K562 (cell line): ENCODE measurements at regions not wholly inside any gene's neighbourhood (a gene's known extent, or its start where the extent isn't known, plus 50 kb on each side); places are given as distances from the start of the nearest gene placed in this dataset.
A peak's percentile ranks its signal among the peaks of the same experiment; 100 is the strongest.

Experiments used
- ATAC-seq: fragments of 200-7000 bp; cut with Tn5 transposase; 3 replicates; pipeline ENCODE4 v1.9.1; 2020; ENCODE audit warnings: moderate library complexity
- BruUV-seq: library from RNA; stranded (reverse); fragments of 400-500 nt; replicated peaks from 2 replicates; lab custom pipeline; 2021; lab: Mats Ljungman, UMichigan
- CTCF ChIA-PET: fragments of 300-600 bp; formaldehyde crosslinking; extraction: SDS; loops from one replicate; lab custom pipeline; 2021; ENCODE audit warnings: low intra/inter-chr PET ratio; lab: Yijun Ruan, JAX
- POLR2A ChIA-PET: fragments of 300-600, 350-650 bp; sonication (Branson Sonifier 250); formaldehyde crosslinking; extraction: SDS; loops from one replicate; lab custom pipeline; 2021; ENCODE audit warnings: antibody characterized with exemption, inconsistent platforms; lab: Yijun Ruan, JAX
- DNase-seq, 4 experiments: peaks; one replicate each; pipeline versions ENCODE4 v3.0.0 to v3.0.0-alpha.2; 2011 to 2018; ENCODE audit warnings: low spot score in 3 of 4, mixed read lengths in 3 of 4; ENCODE audit errors: extremely low read depth in 1 of 4
- FAIRE-seq: peaks from 2 replicates; lab custom pipeline; 2011; peaks lifted over from hg19 to GRCh38; lab: Jason Lieb, UNC
- H2AFZ ChIP-seq: 2 replicates; pipeline ENCODE4 v1.6.0; 2011; ENCODE audit warnings: low read depth, low read length, control low read depth, inconsistent platforms
- H3K27ac ChIP-seq: fragments of 200-600 bp; 3 replicates; pipeline ENCODE4 v1.8.0; 2011; ENCODE audit warnings: low read depth, mild to moderate bottlenecking, control low read depth, inconsistent platforms, low read length, moderate library complexity, mixed read lengths; ENCODE audit errors: extremely low read depth
- H3K27me3 ChIP-seq, 2 experiments: fragments of 300-600 bp in 1 of 2; 2 replicates in 1 of 2; 3 replicates in 1 of 2; pipeline versions ENCODE4 v1.6.0 to v1.8.0; 2011; ENCODE audit warnings: inconsistent platforms in 2 of 2, low read length in 2 of 2, mild to moderate bottlenecking in 1 of 2, mixed read lengths in 1 of 2, moderate library complexity in 1 of 2; ENCODE audit not compliant: control insufficient read depth in 2 of 2, insufficient read depth in 2 of 2
- H3K36me3 ChIP-seq: fragments of 300-600 bp; 3 replicates; pipeline ENCODE4 v1.8.0; 2011; ENCODE audit warnings: mild to moderate bottlenecking, low read length, inconsistent platforms; ENCODE audit not compliant: control insufficient read depth, insufficient read depth
- H3K4me1 ChIP-seq, 2 experiments: fragments of 200-600 bp in 1 of 2; replicated peaks in 1 of 2; 2 replicates in 1 of 2; 3 replicates in 1 of 2; pipeline versions ENCODE4 v1.5.1 to v1.8.0; 2011; ENCODE audit warnings: inconsistent platforms in 2 of 2, low read length in 2 of 2, mild to moderate bottlenecking in 1 of 2, mixed read lengths in 1 of 2, moderate library complexity in 1 of 2; ENCODE audit not compliant: control insufficient read depth in 2 of 2, insufficient read depth in 2 of 2
- H3K4me2 ChIP-seq: 2 replicates; pipeline ENCODE4 v1.6.1; 2011; ENCODE audit warnings: low read length, control low read depth, inconsistent platforms, mixed read lengths; ENCODE audit not compliant: insufficient read depth
- H3K4me3 ChIP-seq: fragments of 200-600 bp; sonication (generic), shearing (Covaris generic); 2 replicates; pipeline ENCODE4 v1.5.1; 2016; ENCODE audit warnings: control low read depth, inconsistent platforms
- H3K79me2 ChIP-seq: fragments of 200-600 bp; 3 replicates; pipeline ENCODE4 v1.8.0; 2011; ENCODE audit warnings: low read length, inconsistent platforms; ENCODE audit not compliant: control insufficient read depth, insufficient read depth
- H3K9ac ChIP-seq, 2 experiments: 2 replicates each; pipeline versions ENCODE4 v1.6.0 to v1.6.1; 2011; ENCODE audit warnings: low read depth in 2 of 2, low read length in 2 of 2, control low read depth in 1 of 2, inconsistent platforms in 1 of 2, mild to moderate bottlenecking in 1 of 2, mixed read lengths in 1 of 2; ENCODE audit not compliant: insufficient read depth in 1 of 2
- H3K9me1 ChIP-seq: one replicate; pipeline ENCODE4 v1.6.0; 2011; ENCODE audit warnings: inconsistent platforms, mild to moderate bottlenecking, low read length, moderate library complexity; ENCODE audit not compliant: control insufficient read depth, insufficient read depth
- H3K9me3 ChIP-seq: replicated peaks from 2 replicates; pipeline ENCODE4 v1.5.1; 2011; ENCODE audit warnings: low read depth, low read length, inconsistent platforms; ENCODE audit not compliant: control insufficient read depth, insufficient read depth
- H4K20me1 ChIP-seq: replicated peaks from 2 replicates; pipeline ENCODE4 v1.6.1; 2011; ENCODE audit warnings: low read length, inconsistent platforms, mixed read lengths; ENCODE audit not compliant: control insufficient read depth, insufficient read depth
- CEBPB ChIP-seq: fragments of 450-650 bp; IDR thresholded peaks from 2 replicates; pipeline ENCODE4 v1.6.1; 2016; ENCODE audit warnings: missing genetic modification characterization, missing compliant biosample characterization
- CHD1 ChIP-seq: fragments of 200-600 bp; sonication (generic); IDR thresholded peaks from one replicate; pipeline ENCODE4 v1.6.1; 2012; ENCODE audit warnings: mild to moderate bottlenecking, moderate library complexity, low read length, inconsistent platforms
- DMBX1 ChIP-seq: fragments of 250-450 bp; sonication (Bioruptor Pico); IDR thresholded peaks from 2 replicates; pipeline ENCODE4 v1.8.0; 2022; ENCODE audit warnings: inconsistent platforms, mild to moderate bottlenecking, moderate library complexity, borderline replicate concordance
- PKNOX1 ChIP-seq: fragments of 450-650 bp; IDR thresholded peaks from 2 replicates; pipeline ENCODE4 v1.6.1; 2016
- PRPF4 ChIP-seq: fragments of 200-400 bp; formaldehyde crosslinking; IDR thresholded peaks from one replicate; pipeline ENCODE4 v1.6.1; 2017; ENCODE audit warnings: low read length, low read depth, mild to moderate bottlenecking; ENCODE audit not compliant: insufficient read depth, poor library complexity, severe bottlenecking
- PTTG1 ChIP-seq: fragments of 450-650 bp; IDR thresholded peaks from 2 replicates; pipeline ENCODE4 v1.6.1; 2016; ENCODE audit warnings: low read depth, mild to moderate bottlenecking, missing genetic modification characterization, missing compliant biosample characterization
- RAD21 ChIP-seq, 2 experiments: fragments of 250-450 bp in 1 of 2; fragments of 450-650 bp in 1 of 2; sonication (Bioruptor Pico) in 1 of 2; formaldehyde crosslinking in 1 of 2; IDR thresholded peaks in 1 of 2; conservative IDR thresholded peaks in 1 of 2; 2 replicates each; pipeline versions ENCODE4 v1.4.0 to v1.8.0; 2020 to 2022; ENCODE audit warnings: mild to moderate bottlenecking in 2 of 2, moderate library complexity in 1 of 2
- SNAPC5 ChIP-seq: fragments of 250-450 bp; sonication (Bioruptor Pico); IDR thresholded peaks from 2 replicates; pipeline ENCODE4 v1.8.0; 2021; ENCODE audit warnings: moderate library complexity, mild to moderate bottlenecking, inconsistent platforms
- SOX6 ChIP-seq: fragments of 450-650 bp; IDR thresholded peaks from 2 replicates; pipeline ENCODE4 v1.6.1; 2014; ENCODE audit warnings: mild to moderate bottlenecking
- ZEB2 ChIP-seq: fragments of 450-650 bp; IDR thresholded peaks from 2 replicates; pipeline ENCODE4 v1.6.1; 2016
- ZNF140 ChIP-seq: fragments of 250-450 bp; sonication (Bioruptor Pico); IDR thresholded peaks from 2 replicates; pipeline ENCODE4 v1.8.0; 2021; ENCODE audit warnings: moderate library complexity, mild to moderate bottlenecking, inconsistent platforms
- ZNF282 ChIP-seq: sonication (generic); formaldehyde crosslinking; IDR thresholded peaks from 2 replicates; pipeline ENCODE4 v1.8.1; 2023; ENCODE audit warnings: missing genetic modification reagents
- ZNF316 ChIP-seq: fragments of 450-650 bp; IDR thresholded peaks from 2 replicates; pipeline ENCODE4 v1.6.1; 2016
- ZNF586 ChIP-seq: fragments of 450-650 bp; formaldehyde crosslinking; conservative IDR thresholded peaks from 2 replicates; pipeline ENCODE4 v1.4.0; 2020; ENCODE audit warnings: mild to moderate bottlenecking, moderate library complexity
- WGBS: fragments of 100-300 bp; shearing (Covaris generic); methylation state at CpG from one replicate; pipeline ENCODE4 v1.1.6; 2016; ENCODE audit warnings: low coverage, mixed read lengths; ENCODE audit not compliant: insufficient coverage; ENCODE audit errors: missing lambda C conversion rate; 5-methylcytosine and 5-hydroxymethylcytosine counted together
- in situ Hi-C: fragments of 300-500 bp; cut with MboI; formaldehyde crosslinking; loops from 4 replicates; pipeline ENCODE4 v1.15.0; 2018; ENCODE audit warnings: inconsistent platforms, mixed read lengths
- intact Hi-C: fragments of 100-400 bp; cut with micrococcal nuclease; formaldehyde crosslinking; loops from 2 replicates; pipeline ENCODE4 v1.14.2; 2022
- TF ChIP-seq, protein P1 (sequence below), 2 experiments: IDR thresholded peaks in 1 of 2; conservative IDR thresholded peaks in 1 of 2; 2 replicates each; pipeline ENCODE4 v1.6.1; 2016; ENCODE audit warnings: low read depth in 2 of 2, mild to moderate bottlenecking in 1 of 2, missing compliant biosample characterization in 1 of 2, missing genetic modification characterization in 1 of 2, moderate library complexity in 1 of 2

GRCh38 chr14:65357689-65358088, 54.8 kb upstream of the FUT8 start (continued):
- no peak for TF ChIP-seq ZNF586

- Histone ChIP-seq H2AFZ (no peak overlapping the region), H3K4me3 (no peak overlapping the region), H3K36me3 (no peaks in the 10 kb centered on the region), H3K4me2 (no peak overlapping the region), H3K79me2 (no peaks in the 10 kb centered on the region), H3K27ac (no peak overlapping the region), H3K4me1 (no peaks in the 10 kb centered on the region; a peak in 1 of 5 replicates), H3K9me1 (no peaks in the 10 kb centered on the region), H4K20me1 (no peaks in the 10 kb centered on the region), H3K9me3 (no peaks in the 10 kb centered on the region), H3K27me3 (no peaks in the 10 kb centered on the region), H3K9ac (no peak overlapping the region)
- DNase-seq (no peak), ATAC-seq (no peak), FAIRE-seq (no peak)
- intact Hi-C loops: no loop called here
- 0% methylated on average over 3 of the region's 3 CpGs for WGBS
- no TSS peak for BruUV-seq
- ChIA-PET POLR2A (no interaction called here), CTCF (no interaction called here)
- no peak for TF ChIP-seq CEBPB
- TF ChIP-seq RAD21 (CRISPR knock-in tag; conservative IDR thresholded peaks at IDR 0.05 in 1 of 2, IDR thresholded peaks at IDR 0.05 in 1 of 2): peak in 1 of 2 experiments; percentile 44; a peak in 2 of 4 replicates
- no peak for TF ChIP-seq CHD1
- TF ChIP-seq ZNF316: 0 out of 2 replicates have a peak, but pooled peaks have one; percentile 12
- TF ChIP-seq, protein P1, sequence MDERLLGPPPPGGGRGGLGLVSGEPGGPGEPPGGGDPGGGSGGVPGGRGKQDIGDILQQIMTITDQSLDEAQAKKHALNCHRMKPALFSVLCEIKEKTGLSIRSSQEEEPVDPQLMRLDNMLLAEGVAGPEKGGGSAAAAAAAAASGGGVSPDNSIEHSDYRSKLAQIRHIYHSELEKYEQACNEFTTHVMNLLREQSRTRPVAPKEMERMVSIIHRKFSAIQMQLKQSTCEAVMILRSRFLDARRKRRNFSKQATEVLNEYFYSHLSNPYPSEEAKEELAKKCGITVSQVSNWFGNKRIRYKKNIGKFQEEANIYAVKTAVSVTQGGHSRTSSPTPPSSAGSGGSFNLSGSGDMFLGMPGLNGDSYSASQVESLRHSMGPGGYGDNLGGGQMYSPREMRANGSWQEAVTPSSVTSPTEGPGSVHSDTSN (CRISPR knock-in tag; IDR thresholded peaks at IDR 0.05; ENCODE audit: low read depth): no peak
- TF ChIP-seq, protein P1 (tag; conservative IDR thresholded peaks at IDR 0.05; ENCODE audit: low read depth): peak; percentile 27; the same call in 1 of the 2 replicates
- TF ChIP-seq PKNOX1: peak; percentile 78
- TF ChIP-seq SNAPC5: no peak
- TF ChIP-seq ZEB2: no peak
- TF ChIP-seq PRPF4: no peak
- TF ChIP-seq SOX6: no peak
- TF ChIP-seq ZNF140: no peak
- TF ChIP-seq DMBX1 (CRISPR knock-in tag): no peak
- TF ChIP-seq PTTG1 (tag): no peak
- TF ChIP-seq ZNF282: no peak
- in situ Hi-C loops: no loop called here
Measured at GRCh38 chr14:65359503-65359902, 53.0 kb upstream of the FUT8 start.
